Panc1 (cell line): ENCODE measurements at regions not wholly inside any gene's neighbourhood (a gene's known extent, or its start where the extent isn't known, plus 50 kb on each side); places are given as distances from the start of the nearest gene placed in this dataset.

ENCODE experiments used
- SIN3A ChIP-seq: IDR thresholded peaks from 2 replicates; pipeline ENCODE4 v1.6.1; 2012; ENCODE audit warnings: low read depth, mild to moderate bottlenecking, low read length, moderate library complexity, borderline replicate concordance; ENCODE audit not compliant: insufficient read depth
- TCF7L2 ChIP-seq: IDR thresholded peaks from 2 replicates; pipeline ENCODE4 v1.6.1; 2011; ENCODE audit warnings: mild to moderate bottlenecking, low read depth, low read length, inconsistent platforms
- TF ChIP-seq, protein P1 (sequence below): fragments of 450-650 bp; IDR thresholded peaks from 2 replicates; pipeline ENCODE4 v1.5.1; 2017; ENCODE audit warnings: mild to moderate bottlenecking
- TF ChIP-seq, protein P2 (sequence below), 2 experiments: IDR thresholded peaks; 2 replicates each; pipeline ENCODE4 v1.6.1; 2011 to 2012; ENCODE audit warnings: low read depth in 2 of 2, control low read depth in 1 of 2, low read length in 1 of 2, mild to moderate bottlenecking in 1 of 2, moderate library complexity in 1 of 2; ENCODE audit not compliant: insufficient read depth in 1 of 2

DNA sequence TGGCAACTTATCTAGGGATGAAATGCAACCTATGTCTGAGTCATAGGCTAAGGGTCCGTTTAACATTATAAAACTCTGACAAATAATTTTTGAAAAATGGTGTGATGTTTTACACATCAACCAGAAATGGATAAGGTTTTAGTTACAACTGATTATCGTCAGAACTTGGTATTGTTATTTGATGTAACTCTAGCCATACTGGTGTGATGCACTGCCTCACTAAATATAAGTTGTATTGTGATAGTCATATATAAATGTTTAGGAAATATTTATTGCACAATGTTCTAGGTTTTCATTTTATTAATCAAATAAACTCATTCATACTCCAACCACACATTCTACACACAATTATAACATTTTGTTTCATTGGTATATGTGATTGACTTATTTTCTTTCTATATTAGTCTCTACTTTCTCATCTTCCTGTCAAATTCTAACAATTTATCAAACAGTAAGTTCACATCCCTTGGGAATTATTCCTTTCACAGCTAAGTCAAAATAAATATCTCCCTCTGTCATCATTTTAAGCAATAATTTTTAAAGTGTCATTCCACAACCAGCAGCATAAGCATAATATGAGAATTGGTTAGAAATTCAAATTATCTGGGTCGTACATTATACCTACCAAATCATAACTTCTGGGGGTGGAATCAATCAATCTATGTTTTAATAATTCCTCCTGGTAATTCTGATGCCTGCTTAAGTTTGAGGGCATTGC is 873.9 kb downstream of the SLITRK1 start:
- TF ChIP-seq, protein P1, sequence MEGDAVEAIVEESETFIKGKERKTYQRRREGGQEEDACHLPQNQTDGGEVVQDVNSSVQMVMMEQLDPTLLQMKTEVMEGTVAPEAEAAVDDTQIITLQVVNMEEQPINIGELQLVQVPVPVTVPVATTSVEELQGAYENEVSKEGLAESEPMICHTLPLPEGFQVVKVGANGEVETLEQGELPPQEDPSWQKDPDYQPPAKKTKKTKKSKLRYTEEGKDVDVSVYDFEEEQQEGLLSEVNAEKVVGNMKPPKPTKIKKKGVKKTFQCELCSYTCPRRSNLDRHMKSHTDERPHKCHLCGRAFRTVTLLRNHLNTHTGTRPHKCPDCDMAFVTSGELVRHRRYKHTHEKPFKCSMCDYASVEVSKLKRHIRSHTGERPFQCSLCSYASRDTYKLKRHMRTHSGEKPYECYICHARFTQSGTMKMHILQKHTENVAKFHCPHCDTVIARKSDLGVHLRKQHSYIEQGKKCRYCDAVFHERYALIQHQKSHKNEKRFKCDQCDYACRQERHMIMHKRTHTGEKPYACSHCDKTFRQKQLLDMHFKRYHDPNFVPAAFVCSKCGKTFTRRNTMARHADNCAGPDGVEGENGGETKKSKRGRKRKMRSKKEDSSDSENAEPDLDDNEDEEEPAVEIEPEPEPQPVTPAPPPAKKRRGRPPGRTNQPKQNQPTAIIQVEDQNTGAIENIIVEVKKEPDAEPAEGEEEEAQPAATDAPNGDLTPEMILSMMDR = no peak
- TF ChIP-seq TCF7L2 = no peak
- TF ChIP-seq, protein P2, sequence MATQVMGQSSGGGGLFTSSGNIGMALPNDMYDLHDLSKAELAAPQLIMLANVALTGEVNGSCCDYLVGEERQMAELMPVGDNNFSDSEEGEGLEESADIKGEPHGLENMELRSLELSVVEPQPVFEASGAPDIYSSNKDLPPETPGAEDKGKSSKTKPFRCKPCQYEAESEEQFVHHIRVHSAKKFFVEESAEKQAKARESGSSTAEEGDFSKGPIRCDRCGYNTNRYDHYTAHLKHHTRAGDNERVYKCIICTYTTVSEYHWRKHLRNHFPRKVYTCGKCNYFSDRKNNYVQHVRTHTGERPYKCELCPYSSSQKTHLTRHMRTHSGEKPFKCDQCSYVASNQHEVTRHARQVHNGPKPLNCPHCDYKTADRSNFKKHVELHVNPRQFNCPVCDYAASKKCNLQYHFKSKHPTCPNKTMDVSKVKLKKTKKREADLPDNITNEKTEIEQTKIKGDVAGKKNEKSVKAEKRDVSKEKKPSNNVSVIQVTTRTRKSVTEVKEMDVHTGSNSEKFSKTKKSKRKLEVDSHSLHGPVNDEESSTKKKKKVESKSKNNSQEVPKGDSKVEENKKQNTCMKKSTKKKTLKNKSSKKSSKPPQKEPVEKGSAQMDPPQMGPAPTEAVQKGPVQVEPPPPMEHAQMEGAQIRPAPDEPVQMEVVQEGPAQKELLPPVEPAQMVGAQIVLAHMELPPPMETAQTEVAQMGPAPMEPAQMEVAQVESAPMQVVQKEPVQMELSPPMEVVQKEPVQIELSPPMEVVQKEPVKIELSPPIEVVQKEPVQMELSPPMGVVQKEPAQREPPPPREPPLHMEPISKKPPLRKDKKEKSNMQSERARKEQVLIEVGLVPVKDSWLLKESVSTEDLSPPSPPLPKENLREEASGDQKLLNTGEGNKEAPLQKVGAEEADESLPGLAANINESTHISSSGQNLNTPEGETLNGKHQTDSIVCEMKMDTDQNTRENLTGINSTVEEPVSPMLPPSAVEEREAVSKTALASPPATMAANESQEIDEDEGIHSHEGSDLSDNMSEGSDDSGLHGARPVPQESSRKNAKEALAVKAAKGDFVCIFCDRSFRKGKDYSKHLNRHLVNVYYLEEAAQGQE (IDR thresholded peaks at IDR 0.05; ENCODE audit: insufficient read depth in 1 of 2, low read depth in 2 of 2, low read length in 1 of 2) = no peak
- TF ChIP-seq SIN3A = no peak
